RCC 7860 (cell line): ENCODE measurements at regions not wholly inside any gene's neighbourhood (a gene's known extent, or its start where the extent isn't known, plus 50 kb on each side); places are given as distances from the start of the nearest gene placed in this dataset.

Experiments used
- DNase-seq: peaks from one replicate; pipeline ENCODE4 v3.0.0-alpha.2; 2015; ENCODE audit warnings: low spot score
- FAIRE-seq: peaks from 2 replicates; lab custom pipeline; 2012; peaks lifted over from hg19 to GRCh38; lab: Jason Lieb, UNC

GRCh38 chr5:16013334-16014065, 166.1 kb downstream of the MARCHF11 start:
- DNase-seq (peak; percentile 17), FAIRE-seq (no peak)

- DNase-seq, result no peak
- FAIRE-seq, result no peak
These were observed 170.3 kb downstream of the MARCHF11 start for GRCh38 chr5:16009256-16009655.

GRCh38 chr5:16007750-16008415, 171.7 kb downstream of the MARCHF11 start:
- FAIRE-seq (no peak), DNase-seq (no peak)

- no peak for FAIRE-seq
These were observed 174.4 kb downstream of the MARCHF11 start for GRCh38 chr5:16005225-16005624.

GRCh38 chr5:16000056-16000455, 179.5 kb downstream of the MARCHF11 start:
- no peak for FAIRE-seq
- DNase-seq, result no peak

More at GRCh38 chr5:16005225-16005624, 174.4 kb downstream of the MARCHF11 start:
- DNase-seq, result no peak

- peak; percentile 44 for DNase-seq
- FAIRE-seq, result peak; percentile 69
These were observed 184.1 kb downstream of the MARCHF11 start for GRCh38 chr5:15995341-15996052.

- DNase-seq (no peak), FAIRE-seq (no peak)
These were observed 185.7 kb downstream of the MARCHF11 start for GRCh38 chr5:15993919-15994318.

GRCh38 chr5:15993334-15993733, 186.3 kb downstream of the MARCHF11 start:
- DNase-seq, result peak; percentile 67
- FAIRE-seq, result peak; percentile 40

- DNase-seq, result peak; percentile 93
- FAIRE-seq, result peak; percentile 96
These were observed 186.7 kb downstream of the MARCHF11 start for GRCh38 chr5:15992918-15993317.

- FAIRE-seq (no peak), DNase-seq (no peak)
These were observed 188.0 kb downstream of the MARCHF11 start for GRCh38 chr5:15991586-15991985.
